ENCODE measurements at regions not wholly inside any gene's neighbourhood (a gene's known extent, or its start where the extent isn't known, plus 50 kb on each side); places are given as distances from the start of the nearest gene placed in this dataset.

GRCh38 chr10:20991526-20991925 lies 94.4 kb upstream of the NEBL start:
- TF ChIP-seq SPI1 (IDR thresholded peaks at IDR 0.05; ENCODE audit: low read depth, low read length) (no peak), POLR2A (IDR thresholded peaks at IDR 0.05; ENCODE audit: low read depth, low read length) (no peak), POLR2AphosphoS5 (IDR thresholded peaks at IDR 0.05; ENCODE audit: low read depth, low read length) (no peak)

Data from GM12891 (cell line).